ENCODE measurements at regions not wholly inside any gene's neighbourhood (a gene's known extent, or its start where the extent isn't known, plus 50 kb on each side); places are given as distances from the start of the nearest gene placed in this dataset.

DNA sequence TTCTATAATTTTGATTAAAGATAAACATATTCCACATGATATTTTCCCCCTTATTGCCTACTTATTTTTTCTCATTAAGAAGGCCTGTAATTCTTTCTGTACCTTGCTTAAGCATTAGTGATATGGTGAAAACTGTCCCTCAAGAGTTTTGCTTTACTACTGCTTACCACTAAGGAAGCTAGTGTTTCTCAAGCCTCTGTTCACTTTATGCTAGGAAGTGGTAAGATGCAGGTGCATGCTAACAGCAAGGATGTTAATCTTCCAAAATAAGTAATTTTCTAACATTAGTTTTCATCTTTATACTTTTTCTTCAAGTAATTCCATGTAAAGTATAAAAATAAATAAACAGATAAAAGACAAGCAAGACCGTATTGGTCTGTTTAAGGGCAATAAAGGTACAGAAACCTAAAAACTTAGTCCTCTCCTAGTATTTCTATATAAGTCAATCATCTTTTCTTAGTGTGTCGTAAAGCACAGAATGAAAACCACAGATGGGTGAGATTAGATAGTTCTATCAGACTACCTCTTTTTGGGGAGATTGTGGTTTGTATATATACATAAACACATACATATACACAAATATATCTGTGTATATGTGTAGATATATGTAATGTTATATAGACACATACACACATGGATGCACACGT is 731.0 kb upstream of the CNTN5 start:
- H4K20me1 ChIP-seq (ENCODE audit: control insufficient read depth, insufficient read depth), result no peaks in the 10 kb centered on the region
- H3K4me1 ChIP-seq (ENCODE audit: control insufficient read depth, insufficient read depth, low read length), result no peaks in the 10 kb centered on the region
- DNase-seq (ENCODE audit: low read depth, low spot score), result no peak
- H3K27ac ChIP-seq (ENCODE audit: control insufficient read depth, insufficient read depth), result no peak overlapping the region
- ChIA-PET RAD21 (ENCODE audit: unreplicated experiment) (no interaction called here), CTCF (no interaction called here), SMC1A (ENCODE audit: uncharacterized antibody, unreplicated experiment) (no interaction called here), POLR2A (no interaction called here)
- H3K4me2 ChIP-seq (ENCODE audit: control insufficient read depth, insufficient read depth), result no peak overlapping the region
- no peak for ATAC-seq
- no peak overlapping the region for H3K9ac ChIP-seq (ENCODE audit: control insufficient read depth, insufficient read depth, low read length)
- H2AFZ ChIP-seq (ENCODE audit: control insufficient read depth, low read depth, low read length), result no peak overlapping the region
- no peaks in the 10 kb centered on the region for H3K36me3 ChIP-seq (ENCODE audit: control insufficient read depth in 2 of 2, insufficient read depth in 2 of 2, low read length in 1 of 2)
- no TSS peak for BruUV-seq (replicated peaks)
- in situ Hi-C loops (cut with MboI) (no loop called here), intact Hi-C loops (cut with micrococcal nuclease; ENCODE audit: unreplicated experiment) (no loop called here)
- no peaks in the 10 kb centered on the region for H3K9me3 ChIP-seq (replicated peaks; ENCODE audit: control insufficient read depth, insufficient read depth, low read length)
- H3K4me3 ChIP-seq, result no peak overlapping the region
- TF ChIP-seq YBX1 (IDR thresholded peaks at IDR 0.05) (no peak), ZNF207 (IDR thresholded peaks at IDR 0.05; ENCODE audit: borderline replicate concordance) (no peak), EZH2 (IDR thresholded peaks at IDR 0.05; ENCODE audit: borderline replicate concordance, control insufficient read depth, low read depth, low read length) (no peak), RAD21 (IDR thresholded peaks at IDR 0.05; ENCODE audit: insufficient read depth, low read depth, low read length) (no peak)
- no peaks in the 10 kb centered on the region for H3K79me2 ChIP-seq (ENCODE audit: control insufficient read depth, insufficient read depth, low read length)
- H3K27me3 ChIP-seq (replicated peaks in 1 of 2; ENCODE audit: control insufficient read depth in 2 of 2, insufficient read depth in 2 of 2, low read length in 1 of 2), result no peaks in the 10 kb centered on the region
- FAIRE-seq, result no peak
- WGBS (ENCODE audit: insufficient coverage, insufficient replicate concordance, low lambda C conversion rate, missing lambda C conversion rate), result 9% methylated on average over 3 of the region's 3 CpGs

DNA sequence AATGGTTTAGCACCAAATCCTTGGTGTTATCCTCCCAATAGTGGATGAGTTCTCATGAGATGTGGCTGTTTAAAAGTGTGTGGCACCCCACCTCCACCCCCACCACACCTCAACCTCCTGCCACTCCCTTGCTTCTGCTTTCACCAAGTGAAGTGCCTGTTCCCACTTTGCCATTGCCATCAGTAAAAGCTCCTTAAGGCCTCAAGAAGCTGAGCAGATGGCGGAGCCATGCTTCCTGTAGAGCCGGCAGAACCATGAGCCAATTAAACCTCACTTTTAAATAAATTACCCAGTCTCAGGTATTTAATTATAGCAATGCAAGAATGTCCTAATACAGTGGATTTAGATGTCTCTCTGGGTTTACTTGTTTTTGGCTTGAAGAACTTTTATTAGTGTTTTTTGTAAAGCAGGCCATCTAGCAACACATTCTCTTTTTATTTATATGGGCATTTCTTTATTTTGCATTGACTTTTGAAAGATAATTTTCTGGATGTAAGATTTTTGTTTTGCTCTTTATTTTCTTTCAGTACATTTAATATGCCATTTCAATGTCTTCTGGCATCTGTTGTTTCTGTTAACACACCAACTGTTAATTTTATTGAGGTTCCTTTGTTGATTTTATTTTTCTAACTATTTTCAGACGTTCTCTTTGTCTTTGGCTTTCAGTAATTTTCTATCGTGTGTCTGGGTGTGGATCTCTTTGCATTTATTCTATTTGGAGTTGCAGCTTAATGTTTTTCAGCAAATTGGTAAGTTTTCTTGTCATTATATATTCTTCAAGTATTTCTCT is 724.5 kb upstream of the CNTN5 start:
- H3K36me3 ChIP-seq (ENCODE audit: control insufficient read depth in 2 of 2, insufficient read depth in 2 of 2, low read length in 1 of 2), result no peaks in the 10 kb centered on the region
- DNase-seq (ENCODE audit: low read depth, low spot score) (no peak), FAIRE-seq (no peak), ATAC-seq (no peak)
- no peak overlapping the region for H2AFZ ChIP-seq (ENCODE audit: control insufficient read depth, low read depth, low read length)
- intact Hi-C loops (cut with micrococcal nuclease; ENCODE audit: unreplicated experiment) (no loop called here), in situ Hi-C loops (cut with MboI) (no loop called here)
- H3K27ac ChIP-seq (ENCODE audit: control insufficient read depth, insufficient read depth), result no peak overlapping the region
- H3K27me3 ChIP-seq (replicated peaks in 1 of 2; ENCODE audit: control insufficient read depth in 2 of 2, insufficient read depth in 2 of 2, low read length in 1 of 2), result no peaks in the 10 kb centered on the region
- H3K4me2 ChIP-seq (ENCODE audit: control insufficient read depth, insufficient read depth), result no peak overlapping the region
- no TSS peak for BruUV-seq (replicated peaks)
- H3K4me3 ChIP-seq, result no peak overlapping the region
- RAD21 ChIA-PET (ENCODE audit: unreplicated experiment), result no interaction called here
- H4K20me1 ChIP-seq (ENCODE audit: control insufficient read depth, insufficient read depth), result no peaks in the 10 kb centered on the region
- CTCF ChIA-PET, result no interaction called here
- H3K9ac ChIP-seq (ENCODE audit: control insufficient read depth, insufficient read depth, low read length), result no peak overlapping the region
- WGBS (ENCODE audit: insufficient coverage, insufficient replicate concordance, low lambda C conversion rate, missing lambda C conversion rate), result 52% methylated on average over 4 of the region's 4 CpGs
- H3K79me2 ChIP-seq (ENCODE audit: control insufficient read depth, insufficient read depth, low read length), result no peaks in the 10 kb centered on the region
- H3K9me3 ChIP-seq (replicated peaks; ENCODE audit: control insufficient read depth, insufficient read depth, low read length), result no peaks in the 10 kb centered on the region
- POLR2A ChIA-PET, result no interaction called here
- no peaks in the 10 kb centered on the region for H3K4me1 ChIP-seq (ENCODE audit: control insufficient read depth, insufficient read depth, low read length)
- SMC1A ChIA-PET (ENCODE audit: uncharacterized antibody, unreplicated experiment), result no interaction called here
- TF ChIP-seq ZZZ3 (IDR thresholded peaks at IDR 0.05; ENCODE audit: control insufficient read depth, insufficient read length, low read depth), result no peak
- no peak for TF ChIP-seq NBN (IDR thresholded peaks at IDR 0.05)
- TF ChIP-seq, protein P1, sequence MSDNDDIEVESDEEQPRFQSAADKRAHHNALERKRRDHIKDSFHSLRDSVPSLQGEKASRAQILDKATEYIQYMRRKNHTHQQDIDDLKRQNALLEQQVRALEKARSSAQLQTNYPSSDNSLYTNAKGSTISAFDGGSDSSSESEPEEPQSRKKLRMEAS (IDR thresholded peaks at IDR 0.05; ENCODE audit: low read depth, low read length), result no peak
- TF ChIP-seq JUNB (IDR thresholded peaks at IDR 0.05), result no peak
- TF ChIP-seq EP300 (IDR thresholded peaks at IDR 0.05; ENCODE audit: borderline replicate concordance in 1 of 2, control insufficient read depth in 1 of 2, low read depth in 2 of 2, low read length in 2 of 2), result no peak
- TF ChIP-seq, protein P2, sequence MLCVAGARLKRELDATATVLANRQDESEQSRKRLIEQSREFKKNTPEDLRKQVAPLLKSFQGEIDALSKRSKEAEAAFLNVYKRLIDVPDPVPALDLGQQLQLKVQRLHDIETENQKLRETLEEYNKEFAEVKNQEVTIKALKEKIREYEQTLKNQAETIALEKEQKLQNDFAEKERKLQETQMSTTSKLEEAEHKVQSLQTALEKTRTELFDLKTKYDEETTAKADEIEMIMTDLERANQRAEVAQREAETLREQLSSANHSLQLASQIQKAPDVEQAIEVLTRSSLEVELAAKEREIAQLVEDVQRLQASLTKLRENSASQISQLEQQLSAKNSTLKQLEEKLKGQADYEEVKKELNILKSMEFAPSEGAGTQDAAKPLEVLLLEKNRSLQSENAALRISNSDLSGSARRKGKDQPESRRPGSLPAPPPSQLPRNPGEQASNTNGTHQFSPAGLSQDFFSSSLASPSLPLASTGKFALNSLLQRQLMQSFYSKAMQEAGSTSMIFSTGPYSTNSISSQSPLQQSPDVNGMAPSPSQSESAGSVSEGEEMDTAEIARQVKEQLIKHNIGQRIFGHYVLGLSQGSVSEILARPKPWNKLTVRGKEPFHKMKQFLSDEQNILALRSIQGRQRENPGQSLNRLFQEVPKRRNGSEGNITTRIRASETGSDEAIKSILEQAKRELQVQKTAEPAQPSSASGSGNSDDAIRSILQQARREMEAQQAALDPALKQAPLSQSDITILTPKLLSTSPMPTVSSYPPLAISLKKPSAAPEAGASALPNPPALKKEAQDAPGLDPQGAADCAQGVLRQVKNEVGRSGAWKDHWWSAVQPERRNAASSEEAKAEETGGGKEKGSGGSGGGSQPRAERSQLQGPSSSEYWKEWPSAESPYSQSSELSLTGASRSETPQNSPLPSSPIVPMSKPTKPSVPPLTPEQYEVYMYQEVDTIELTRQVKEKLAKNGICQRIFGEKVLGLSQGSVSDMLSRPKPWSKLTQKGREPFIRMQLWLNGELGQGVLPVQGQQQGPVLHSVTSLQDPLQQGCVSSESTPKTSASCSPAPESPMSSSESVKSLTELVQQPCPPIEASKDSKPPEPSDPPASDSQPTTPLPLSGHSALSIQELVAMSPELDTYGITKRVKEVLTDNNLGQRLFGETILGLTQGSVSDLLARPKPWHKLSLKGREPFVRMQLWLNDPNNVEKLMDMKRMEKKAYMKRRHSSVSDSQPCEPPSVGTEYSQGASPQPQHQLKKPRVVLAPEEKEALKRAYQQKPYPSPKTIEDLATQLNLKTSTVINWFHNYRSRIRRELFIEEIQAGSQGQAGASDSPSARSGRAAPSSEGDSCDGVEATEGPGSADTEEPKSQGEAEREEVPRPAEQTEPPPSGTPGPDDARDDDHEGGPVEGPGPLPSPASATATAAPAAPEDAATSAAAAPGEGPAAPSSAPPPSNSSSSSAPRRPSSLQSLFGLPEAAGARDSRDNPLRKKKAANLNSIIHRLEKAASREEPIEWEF (IDR thresholded peaks at IDR 0.05; ENCODE audit: insufficient replicate concordance, low read depth, low read length), result no peak
- no peak for TF ChIP-seq NFXL1 (IDR thresholded peaks at IDR 0.05; ENCODE audit: borderline replicate concordance)
- TF ChIP-seq KAT2A (conservative IDR thresholded peaks at IDR 0.05; ENCODE audit: control insufficient read depth, low read depth, low read length), result no peak

Data from GM12878 (cell line).